ENCODE measurements at regions not wholly inside any gene's neighbourhood (a gene's known extent, or its start where the extent isn't known, plus 50 kb on each side); places are given as distances from the start of the nearest gene placed in this dataset.

DNA sequence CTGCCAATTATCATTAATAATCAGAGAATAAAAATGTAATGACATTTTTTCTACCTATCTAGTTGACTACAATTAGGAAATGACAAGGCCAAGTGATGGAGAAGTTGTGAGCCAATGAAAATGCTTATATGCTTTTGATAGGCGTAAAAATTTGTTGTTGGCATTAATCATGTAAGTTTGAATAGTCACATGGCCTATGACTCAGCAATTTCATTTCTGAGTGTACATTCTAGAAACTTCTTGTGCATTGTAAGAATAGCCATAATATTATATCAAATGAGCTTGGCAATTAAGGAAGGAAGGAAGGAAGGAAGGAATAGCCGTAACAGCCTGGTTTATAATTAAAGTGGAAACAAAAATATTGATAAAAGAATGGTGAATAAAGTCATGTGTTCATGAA is 179.9 kb downstream of the PTH2R start:
- no peaks in the 10 kb centered on the region for H3K4me1 ChIP-seq (ENCODE audit: insufficient read depth, low read length, poor library complexity, severe bottlenecking)
- H2AFZ ChIP-seq (ENCODE audit: low read length) = no peak overlapping the region
- H3K9me2 ChIP-seq (replicated peaks; ENCODE audit: low read depth, low read length) = no peaks in the 10 kb centered on the region
- H3K27me3 ChIP-seq (ENCODE audit: insufficient read depth, low read length, poor library complexity, severe bottlenecking) = no peaks in the 10 kb centered on the region
- no peak overlapping the region for H3K9ac ChIP-seq (ENCODE audit: low read depth, low read length, poor library complexity, severe bottlenecking)
- H3K4me2 ChIP-seq (ENCODE audit: low read depth, low read length, poor library complexity, severe bottlenecking) = no peak overlapping the region
- TF ChIP-seq, protein P1, sequence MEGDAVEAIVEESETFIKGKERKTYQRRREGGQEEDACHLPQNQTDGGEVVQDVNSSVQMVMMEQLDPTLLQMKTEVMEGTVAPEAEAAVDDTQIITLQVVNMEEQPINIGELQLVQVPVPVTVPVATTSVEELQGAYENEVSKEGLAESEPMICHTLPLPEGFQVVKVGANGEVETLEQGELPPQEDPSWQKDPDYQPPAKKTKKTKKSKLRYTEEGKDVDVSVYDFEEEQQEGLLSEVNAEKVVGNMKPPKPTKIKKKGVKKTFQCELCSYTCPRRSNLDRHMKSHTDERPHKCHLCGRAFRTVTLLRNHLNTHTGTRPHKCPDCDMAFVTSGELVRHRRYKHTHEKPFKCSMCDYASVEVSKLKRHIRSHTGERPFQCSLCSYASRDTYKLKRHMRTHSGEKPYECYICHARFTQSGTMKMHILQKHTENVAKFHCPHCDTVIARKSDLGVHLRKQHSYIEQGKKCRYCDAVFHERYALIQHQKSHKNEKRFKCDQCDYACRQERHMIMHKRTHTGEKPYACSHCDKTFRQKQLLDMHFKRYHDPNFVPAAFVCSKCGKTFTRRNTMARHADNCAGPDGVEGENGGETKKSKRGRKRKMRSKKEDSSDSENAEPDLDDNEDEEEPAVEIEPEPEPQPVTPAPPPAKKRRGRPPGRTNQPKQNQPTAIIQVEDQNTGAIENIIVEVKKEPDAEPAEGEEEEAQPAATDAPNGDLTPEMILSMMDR (conservative IDR thresholded peaks at IDR 0.05; ENCODE audit: low read length) = no peak
- TF ChIP-seq EZH2phosphoT487 (IDR thresholded peaks at IDR 0.05; ENCODE audit: borderline replicate concordance) = no peak
- H3K4me3 ChIP-seq (ENCODE audit: low read length, poor library complexity, severe bottlenecking) = no peak overlapping the region
- H4K20me1 ChIP-seq (ENCODE audit: insufficient read depth, low read length, poor library complexity, severe bottlenecking) = no peaks in the 10 kb centered on the region
- H3K79me2 ChIP-seq (ENCODE audit: insufficient read depth, low read length) = no peaks in the 10 kb centered on the region
- H3K9me3 ChIP-seq (ENCODE audit: insufficient read depth, low read depth, low read length) = no peaks in the 10 kb centered on the region
- H3K36me3 ChIP-seq (ENCODE audit: insufficient read depth, low read length) = no peaks in the 10 kb centered on the region
- no peaks in the 10 kb centered on the region for H3F3A ChIP-seq (ENCODE audit: low read depth)

DNA sequence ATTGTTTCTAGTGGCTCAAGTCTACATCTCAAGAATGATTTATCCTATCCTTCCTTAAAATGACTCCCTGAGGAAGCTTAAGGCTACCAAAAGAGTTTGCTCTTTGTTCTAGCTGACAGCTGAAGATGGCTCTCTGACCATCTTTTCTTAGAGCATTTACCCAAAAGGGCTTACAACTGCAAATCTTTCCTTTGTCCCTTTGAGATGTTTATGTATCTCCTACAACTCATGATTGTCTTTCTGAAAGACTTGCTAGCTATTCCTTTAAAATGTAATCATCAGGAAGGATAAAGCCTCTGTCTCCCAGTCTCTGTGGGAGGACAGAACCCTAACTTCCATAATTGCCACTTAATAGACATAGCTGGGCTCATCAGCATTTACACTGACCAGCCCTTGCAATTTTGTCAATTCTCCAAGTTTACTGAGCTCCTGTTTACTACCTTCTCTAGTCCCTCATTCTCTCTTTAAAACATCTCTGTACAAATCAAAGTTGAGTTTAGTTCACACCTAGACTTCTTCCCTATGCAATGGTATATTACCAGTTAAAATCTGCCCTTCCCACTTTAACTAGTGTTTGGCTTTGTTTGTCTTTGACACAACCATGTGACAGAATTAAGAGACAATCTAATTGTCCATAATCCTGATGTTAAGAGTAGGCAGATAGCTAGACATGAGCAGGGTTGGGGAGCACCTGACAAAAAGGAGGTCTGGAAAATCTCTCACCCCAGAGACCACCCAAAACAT is 188.2 kb downstream of the PTH2R start:
- Histone ChIP-seq H3K36me3 (ENCODE audit: insufficient read depth, low read length) (no peaks in the 10 kb centered on the region), H3K27me3 (ENCODE audit: insufficient read depth, low read length, poor library complexity, severe bottlenecking) (no peaks in the 10 kb centered on the region), H3K79me2 (ENCODE audit: insufficient read depth, low read length) (no peaks in the 10 kb centered on the region), H4K20me1 (ENCODE audit: insufficient read depth, low read length, poor library complexity, severe bottlenecking) (no peaks in the 10 kb centered on the region), H3K4me3 (ENCODE audit: low read length, poor library complexity, severe bottlenecking) (no peak overlapping the region), H3K9me2 (replicated peaks; ENCODE audit: low read depth, low read length) (no peaks in the 10 kb centered on the region; the same call in 1 of the 2 replicates), H3K9ac (ENCODE audit: low read depth, low read length, poor library complexity, severe bottlenecking) (no peak overlapping the region), H3K4me2 (ENCODE audit: low read depth, low read length, poor library complexity, severe bottlenecking) (no peak overlapping the region), H3K9me3 (ENCODE audit: insufficient read depth, low read depth, low read length) (no peaks in the 10 kb centered on the region), H3K4me1 (ENCODE audit: insufficient read depth, low read length, poor library complexity, severe bottlenecking) (no peaks in the 10 kb centered on the region), H3F3A (ENCODE audit: low read depth) (no peaks in the 10 kb centered on the region), H2AFZ (ENCODE audit: low read length) (no peak overlapping the region)
- no peak for TF ChIP-seq EZH2phosphoT487 (IDR thresholded peaks at IDR 0.05; ENCODE audit: borderline replicate concordance)
- TF ChIP-seq, protein P1 (conservative IDR thresholded peaks at IDR 0.05; ENCODE audit: low read length) = no peak

DNA sequence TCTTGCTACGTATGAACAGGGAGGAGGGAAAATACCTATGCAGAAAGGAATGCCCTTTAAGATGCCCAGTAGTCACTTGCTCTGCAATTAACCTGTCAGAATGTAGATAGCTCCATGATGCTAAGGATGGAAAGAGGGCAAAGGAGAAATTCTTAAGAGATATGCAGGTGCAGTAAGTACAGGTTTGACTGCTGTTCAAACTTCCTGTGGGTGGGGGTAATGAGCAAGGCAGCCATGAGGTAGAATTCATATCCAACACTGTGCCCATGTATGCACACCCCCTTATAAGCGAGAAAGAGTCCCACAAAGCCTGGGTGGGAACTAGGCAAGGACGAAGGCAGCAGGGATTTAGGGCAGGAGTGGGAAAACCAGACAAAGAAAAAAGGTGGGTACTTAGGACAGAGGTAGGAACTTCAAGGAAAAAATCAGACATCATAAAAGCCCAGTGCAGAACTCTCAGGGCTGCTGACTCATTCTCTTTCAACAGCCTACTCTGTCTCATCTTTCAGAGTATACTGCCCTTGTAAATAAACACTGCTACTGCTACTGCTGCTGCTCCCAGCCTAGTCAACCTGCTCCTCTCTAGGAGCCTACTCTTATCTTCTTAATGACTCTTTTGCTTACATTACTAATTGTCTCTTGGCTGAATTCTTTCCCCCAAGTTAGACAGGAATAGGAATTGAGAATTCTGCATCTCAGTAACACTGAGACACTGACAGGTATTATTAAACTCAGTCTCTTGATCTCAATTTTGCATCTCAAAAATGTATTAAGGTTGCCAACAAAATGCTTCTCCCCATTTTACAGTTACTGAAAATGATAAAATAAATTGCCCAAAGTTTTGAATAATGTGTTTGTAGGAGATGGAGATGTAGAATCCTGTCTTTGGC is 189.0 kb downstream of the PTH2R start:
- Histone ChIP-seq H3K36me3 (ENCODE audit: insufficient read depth, low read length) (no peaks in the 10 kb centered on the region), H4K20me1 (ENCODE audit: insufficient read depth, low read length, poor library complexity, severe bottlenecking) (no peaks in the 10 kb centered on the region), H3K4me3 (ENCODE audit: low read length, poor library complexity, severe bottlenecking) (no peak overlapping the region), H3K4me1 (ENCODE audit: insufficient read depth, low read length, poor library complexity, severe bottlenecking) (no peaks in the 10 kb centered on the region), H2AFZ (ENCODE audit: low read length) (no peak overlapping the region), H3K79me2 (ENCODE audit: insufficient read depth, low read length) (no peaks in the 10 kb centered on the region), H3K9me3 (ENCODE audit: insufficient read depth, low read depth, low read length) (no peaks in the 10 kb centered on the region), H3F3A (ENCODE audit: low read depth) (no peaks in the 10 kb centered on the region), H3K27me3 (ENCODE audit: insufficient read depth, low read length, poor library complexity, severe bottlenecking) (no peaks in the 10 kb centered on the region), H3K9ac (ENCODE audit: low read depth, low read length, poor library complexity, severe bottlenecking) (no peak overlapping the region), H3K9me2 (replicated peaks; ENCODE audit: low read depth, low read length) (no peaks in the 10 kb centered on the region; the same call in 1 of the 2 replicates), H3K4me2 (ENCODE audit: low read depth, low read length, poor library complexity, severe bottlenecking) (no peak overlapping the region)
- TF ChIP-seq, protein P1 (conservative IDR thresholded peaks at IDR 0.05; ENCODE audit: low read length) = no peak; the same call in 1 of the 2 replicates
- no peak for TF ChIP-seq EZH2phosphoT487 (IDR thresholded peaks at IDR 0.05; ENCODE audit: borderline replicate concordance)

Measured in Loucy (cell line).